HCT116 (cell line): ENCODE measurements at regions not wholly inside any gene's neighbourhood (a gene's known extent, or its start where the extent isn't known, plus 50 kb on each side); places are given as distances from the start of the nearest gene placed in this dataset.

Source experiments
- ATAC-seq: fragments of 200-7000 bp; cut with Tn5 transposase; 2 replicates; pipeline ENCODE4 v1.9.1; 2020; ENCODE audit warnings: mild to moderate bottlenecking, moderate library complexity
- BruUV-seq: library from RNA; stranded (reverse); fragments of 400-500 nt; replicated peaks from 2 replicates; lab custom pipeline; 2021; lab: Mats Ljungman, UMichigan
- CTCF ChIA-PET: fragments of 300-600 bp; sonication (Branson Sonifier 250); formaldehyde crosslinking; loops from one replicate; lab custom pipeline; 2021; ENCODE audit warnings: antibody characterized with exemption; lab: Charles Lee
- POLR2A ChIA-PET: fragments of 300-600, 350-600 bp; sonication (Branson Sonifier 250); formaldehyde crosslinking; loops from one replicate; lab custom pipeline; 2021; ENCODE audit warnings: antibody characterized with exemption; lab: Charles Lee
- RAD21 ChIA-PET, 2 experiments: fragments of 300-600 bp; sonication (Branson Sonifier 250); formaldehyde crosslinking; loops; one replicate each; lab custom pipeline; 2023; ENCODE audit warnings: low total read pairs in 2 of 2; ENCODE audit not compliant: uncharacterized antibody in 2 of 2, unreplicated experiment in 2 of 2, low non-redundant PET in 1 of 2; lab: Charles Lee
- DNase-seq: peaks from one replicate; pipeline ENCODE4 v3.0.0-alpha.2; 2010; ENCODE audit warnings: low read depth, low spot score
- H2AFZ ChIP-seq: fragments of 200-600 bp; shearing (Covaris generic), sonication (generic); 2 replicates; pipeline ENCODE4 v1.6.1; 2017; ENCODE audit warnings: low read depth, mixed run types, mixed read lengths, antibody characterized with exemption, low read length; ENCODE audit not compliant: poor library complexity, severe bottlenecking
- H3K27ac ChIP-seq: 2 replicates; pipeline ENCODE4 v1.5.1; 2012; ENCODE audit warnings: low read depth, low read length
- H3K27me3 ChIP-seq: fragments of 200-600 bp; sonication (generic); 2 replicates; pipeline ENCODE4 v1.6.1; 2016; ENCODE audit warnings: mixed run types, low read length, mixed read lengths; ENCODE audit not compliant: insufficient read depth
- H3K36me3 ChIP-seq, 2 experiments: fragments of 200-500 bp in 1 of 2; fragments of 200-600 bp in 1 of 2; sonication (Bioruptor generic) in 1 of 2; sonication (generic) in 1 of 2; 2 replicates each; pipeline versions ENCODE4 v1.5.1 to v1.6.1; 2014 to 2016; ENCODE audit warnings: low read length in 2 of 2, inconsistent platforms in 1 of 2, mixed read lengths in 1 of 2, mixed run types in 1 of 2; ENCODE audit not compliant: insufficient read depth in 2 of 2, control insufficient read depth in 1 of 2
- H3K4me1 ChIP-seq, 2 experiments: fragments of 200-600 bp in 1 of 2; sonication (generic) in 1 of 2; 2 replicates each; pipeline versions ENCODE4 v1.5.1 to v1.6.1; 2012 to 2017; ENCODE audit warnings: low read length in 2 of 2, inconsistent platforms in 1 of 2, mild to moderate bottlenecking in 1 of 2, mixed read lengths in 1 of 2, mixed run types in 1 of 2, moderate library complexity in 1 of 2; ENCODE audit not compliant: insufficient read depth in 2 of 2, control insufficient read depth in 1 of 2
- H3K4me2 ChIP-seq: fragments of 200-600 bp; sonication (generic); 2 replicates; pipeline ENCODE4 v1.6.1; 2017; ENCODE audit warnings: mixed run types, low read length, mixed read lengths
- H3K4me3 ChIP-seq, 2 experiments: fragments of 200-600 bp in 1 of 2; sonication (generic) in 1 of 2; replicated peaks in 1 of 2; 2 replicates each; pipeline ENCODE4 v1.5.1; 2011 to 2016; ENCODE audit warnings: low read length in 2 of 2, control low read depth in 1 of 2, low read depth in 1 of 2, mild to moderate bottlenecking in 1 of 2, mixed read lengths in 1 of 2, mixed run types in 1 of 2
- H3K79me2 ChIP-seq: fragments of 200-600 bp; sonication (generic); 2 replicates; pipeline ENCODE4 v1.6.1; 2017; ENCODE audit warnings: mild to moderate bottlenecking, mixed run types, low read length, moderate library complexity, mixed read lengths; ENCODE audit not compliant: insufficient read depth
- H3K9ac ChIP-seq: fragments of 200-600 bp; sonication (generic); 2 replicates; pipeline ENCODE4 v1.6.1; 2016; ENCODE audit warnings: low read length, mixed read lengths
- H3K9me2 ChIP-seq: fragments of 200-600 bp; sonication (generic), shearing (Covaris generic); 2 replicates; pipeline ENCODE4 v1.6.1; 2017; ENCODE audit warnings: mixed run types, mild to moderate bottlenecking, moderate library complexity; ENCODE audit not compliant: insufficient read depth
- H3K9me3 ChIP-seq, 2 experiments: fragments of 200-500 bp in 1 of 2; fragments of 200-600 bp in 1 of 2; sonication (Bioruptor generic) in 1 of 2; sonication (generic) in 1 of 2; 2 replicates each; pipeline ENCODE4 v1.6.1; 2014 to 2017; ENCODE audit warnings: low read length in 2 of 2, mixed read lengths in 2 of 2, inconsistent platforms in 1 of 2, low read depth in 1 of 2, mild to moderate bottlenecking in 1 of 2, mixed run types in 1 of 2, moderate library complexity in 1 of 2; ENCODE audit not compliant: control insufficient read depth in 1 of 2, insufficient read depth in 1 of 2
- H4K20me1 ChIP-seq: fragments of 200-600 bp; sonication (generic), shearing (Covaris generic); 2 replicates; pipeline ENCODE4 v1.6.1; 2017; ENCODE audit warnings: mixed run types, mild to moderate bottlenecking, moderate library complexity; ENCODE audit not compliant: insufficient read depth
- CBX3 ChIP-seq: IDR thresholded peaks from 2 replicates; pipeline ENCODE4 v1.6.1; 2012; ENCODE audit warnings: low read depth
- EGR1 ChIP-seq: IDR thresholded peaks from 2 replicates; pipeline ENCODE4 v1.6.1; 2012; ENCODE audit warnings: low read depth
- ELF1 ChIP-seq: IDR thresholded peaks from 2 replicates; pipeline ENCODE4 v1.6.1; 2012; ENCODE audit warnings: low read depth, borderline replicate concordance
- EZH2 ChIP-seq: fragments of 200-600 bp; sonication (generic); IDR thresholded peaks from 2 replicates; pipeline ENCODE4 v1.6.1; 2017; ENCODE audit warnings: antibody characterized with exemption, mixed run types
- EZH2phosphoT487 ChIP-seq: fragments of 200-600 bp; IDR thresholded peaks from 2 replicates; pipeline ENCODE4 v1.6.1; 2018; ENCODE audit warnings: antibody characterized with exemption, borderline replicate concordance
- FOSL1 ChIP-seq: IDR thresholded peaks from 2 replicates; pipeline ENCODE4 v1.6.1; 2012; ENCODE audit warnings: low read depth
- JUND ChIP-seq: IDR thresholded peaks from 2 replicates; pipeline ENCODE4 v1.6.1; 2012
- POLR2A ChIP-seq: IDR thresholded peaks from 2 replicates; pipeline ENCODE4 v1.7.0; 2011; ENCODE audit warnings: borderline replicate concordance; ENCODE audit not compliant: insufficient read depth, insufficient read length; ENCODE audit errors: extremely low read depth
- POLR2AphosphoS5 ChIP-seq: IDR thresholded peaks from 2 replicates; pipeline ENCODE4 v1.6.1; 2011; ENCODE audit warnings: mild to moderate bottlenecking, low read depth, low read length, moderate library complexity
- REST ChIP-seq: IDR thresholded peaks from 2 replicates; pipeline ENCODE4 v1.6.1; 2012; ENCODE audit warnings: low read depth
- SIN3A ChIP-seq: IDR thresholded peaks from 2 replicates; pipeline ENCODE4 v1.6.1; 2012; ENCODE audit warnings: low read depth
- SRF ChIP-seq: IDR thresholded peaks from 2 replicates; pipeline ENCODE4 v1.6.1; 2012; ENCODE audit warnings: low read depth
- TCF7L2 ChIP-seq: IDR thresholded peaks from 2 replicates; pipeline ENCODE4 v1.7.0; 2011; ENCODE audit warnings: borderline replicate concordance, inconsistent platforms; ENCODE audit not compliant: insufficient read depth, insufficient read length; ENCODE audit errors: extremely low read depth
- YY1 ChIP-seq: IDR thresholded peaks from 2 replicates; pipeline ENCODE4 v1.6.1; 2011; ENCODE audit warnings: low read length, low read depth, moderate library complexity, mild to moderate bottlenecking; ENCODE audit not compliant: insufficient replicate concordance; ENCODE audit errors: extremely low read depth
- ZFX ChIP-seq: fragments of 450-650 bp; IDR thresholded peaks from 2 replicates; pipeline ENCODE4 v1.6.1; 2017
- ZNF274 ChIP-seq: fragments of 200-500 bp; sonication (Bioruptor generic); IDR thresholded peaks from 2 replicates; pipeline ENCODE4 v1.6.1; 2014; ENCODE audit warnings: mild to moderate bottlenecking, low read depth, low read length, inconsistent platforms
- intact Hi-C: fragments of 100-400 bp; cut with micrococcal nuclease; formaldehyde crosslinking; loops from 2 replicates; pipeline ENCODE4 v1.10.0; 2022
- TF ChIP-seq, protein P1 (sequence below): IDR thresholded peaks from 2 replicates; pipeline ENCODE4 v1.6.1; 2011; ENCODE audit warnings: mild to moderate bottlenecking, low read length, moderate library complexity; ENCODE audit not compliant: insufficient replicate concordance; ENCODE audit errors: extremely low read depth
- TF ChIP-seq, protein P2 (sequence below), 3 experiments: fragments of 200-600 bp in 1 of 3; sonication (generic) in 1 of 3; IDR thresholded peaks in 2 of 3; conservative IDR thresholded peaks in 1 of 3; 2 replicates each; pipeline ENCODE4 v1.5.1; 2012 to 2017; ENCODE audit warnings: low read depth in 2 of 3, low read length in 2 of 3, antibody characterized with exemption in 1 of 3, borderline replicate concordance in 1 of 3, control low read depth in 1 of 3, mild to moderate bottlenecking in 1 of 3, mixed read lengths in 1 of 3, mixed run types in 1 of 3, moderate library complexity in 1 of 3; ENCODE audit not compliant: insufficient read depth in 1 of 3
- TF ChIP-seq, protein P3 (sequence below): IDR thresholded peaks from 2 replicates; pipeline ENCODE4 v1.6.1; 2012

DNA sequence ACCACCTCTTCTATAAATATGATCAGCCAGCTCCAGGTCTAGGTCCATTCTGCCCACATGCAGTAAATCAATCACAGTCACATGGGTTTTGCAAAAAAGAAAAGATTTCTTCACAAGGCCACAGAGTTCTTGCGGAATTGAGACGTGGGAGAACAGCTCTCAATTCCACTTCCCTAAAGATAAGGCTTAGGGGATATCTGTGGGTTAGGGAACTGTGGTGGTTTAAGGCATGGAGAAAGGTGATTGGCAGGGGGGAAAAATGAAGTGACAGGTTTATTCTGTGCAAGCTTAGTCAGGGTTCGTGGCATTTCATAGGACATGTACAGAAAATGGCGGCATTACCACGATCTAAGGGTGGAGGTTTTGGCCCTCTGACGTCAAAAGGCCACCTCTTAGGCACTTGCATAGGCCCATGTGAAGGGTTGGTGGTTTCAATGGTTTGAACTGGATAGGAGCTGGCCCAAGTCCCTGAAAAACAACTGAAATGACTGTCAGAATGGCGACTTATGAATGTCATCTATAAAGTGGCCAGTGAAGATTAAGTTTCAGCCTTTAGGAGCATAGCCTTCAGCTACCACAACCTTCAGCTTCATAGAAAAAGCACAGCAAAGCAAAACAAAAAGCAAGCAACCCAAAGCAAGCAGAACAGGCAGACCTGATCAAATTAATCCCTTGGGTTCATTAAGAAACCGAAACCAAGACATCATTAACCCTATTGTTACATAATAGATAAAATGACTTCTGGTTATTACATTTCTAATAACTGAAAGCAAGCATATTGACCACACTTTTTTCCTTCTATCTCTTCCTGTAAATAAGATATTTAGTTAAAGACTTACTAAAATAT lies 289.8 kb upstream of the SFRP2 start:
- H2AFZ ChIP-seq = no peak overlapping the region
- H3K27me3 ChIP-seq = no peaks in the 10 kb centered on the region
- DNase-seq (no peak), ATAC-seq (no peak)
- no peaks in the 10 kb centered on the region for H3K79me2 ChIP-seq
- H3K4me3 ChIP-seq = no peak overlapping the region
- TF ChIP-seq TCF7L2 (no peak), REST (no peak), ZNF274 (no peak), EZH2 (no peak), CBX3 (no peak), ELF1 (no peak), YY1 (no peak), SIN3A (no peak), POLR2AphosphoS5 (no peak), FOSL1 (no peak), JUND (no peak), POLR2A (no peak), EGR1 (no peak), SRF (no peak), EZH2phosphoT487 (no peak), ZFX (no peak)
- TF ChIP-seq, protein P1, sequence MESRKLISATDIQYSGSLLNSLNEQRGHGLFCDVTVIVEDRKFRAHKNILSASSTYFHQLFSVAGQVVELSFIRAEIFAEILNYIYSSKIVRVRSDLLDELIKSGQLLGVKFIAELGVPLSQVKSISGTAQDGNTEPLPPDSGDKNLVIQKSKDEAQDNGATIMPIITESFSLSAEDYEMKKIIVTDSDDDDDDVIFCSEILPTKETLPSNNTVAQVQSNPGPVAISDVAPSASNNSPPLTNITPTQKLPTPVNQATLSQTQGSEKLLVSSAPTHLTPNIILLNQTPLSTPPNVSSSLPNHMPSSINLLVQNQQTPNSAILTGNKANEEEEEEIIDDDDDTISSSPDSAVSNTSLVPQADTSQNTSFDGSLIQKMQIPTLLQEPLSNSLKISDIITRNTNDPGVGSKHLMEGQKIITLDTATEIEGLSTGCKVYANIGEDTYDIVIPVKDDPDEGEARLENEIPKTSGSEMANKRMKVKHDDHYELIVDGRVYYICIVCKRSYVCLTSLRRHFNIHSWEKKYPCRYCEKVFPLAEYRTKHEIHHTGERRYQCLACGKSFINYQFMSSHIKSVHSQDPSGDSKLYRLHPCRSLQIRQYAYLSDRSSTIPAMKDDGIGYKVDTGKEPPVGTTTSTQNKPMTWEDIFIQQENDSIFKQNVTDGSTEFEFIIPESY = no peak
- TF ChIP-seq, protein P2, sequence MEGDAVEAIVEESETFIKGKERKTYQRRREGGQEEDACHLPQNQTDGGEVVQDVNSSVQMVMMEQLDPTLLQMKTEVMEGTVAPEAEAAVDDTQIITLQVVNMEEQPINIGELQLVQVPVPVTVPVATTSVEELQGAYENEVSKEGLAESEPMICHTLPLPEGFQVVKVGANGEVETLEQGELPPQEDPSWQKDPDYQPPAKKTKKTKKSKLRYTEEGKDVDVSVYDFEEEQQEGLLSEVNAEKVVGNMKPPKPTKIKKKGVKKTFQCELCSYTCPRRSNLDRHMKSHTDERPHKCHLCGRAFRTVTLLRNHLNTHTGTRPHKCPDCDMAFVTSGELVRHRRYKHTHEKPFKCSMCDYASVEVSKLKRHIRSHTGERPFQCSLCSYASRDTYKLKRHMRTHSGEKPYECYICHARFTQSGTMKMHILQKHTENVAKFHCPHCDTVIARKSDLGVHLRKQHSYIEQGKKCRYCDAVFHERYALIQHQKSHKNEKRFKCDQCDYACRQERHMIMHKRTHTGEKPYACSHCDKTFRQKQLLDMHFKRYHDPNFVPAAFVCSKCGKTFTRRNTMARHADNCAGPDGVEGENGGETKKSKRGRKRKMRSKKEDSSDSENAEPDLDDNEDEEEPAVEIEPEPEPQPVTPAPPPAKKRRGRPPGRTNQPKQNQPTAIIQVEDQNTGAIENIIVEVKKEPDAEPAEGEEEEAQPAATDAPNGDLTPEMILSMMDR (IDR thresholded peaks at IDR 0.05 in 2 of 3, conservative IDR thresholded peaks at IDR 0.05 in 1 of 3; ENCODE audit: borderline replicate concordance in 1 of 3, insufficient read depth in 1 of 3, low read depth in 2 of 3, low read length in 2 of 3) = no peak
- TF ChIP-seq, protein P3, sequence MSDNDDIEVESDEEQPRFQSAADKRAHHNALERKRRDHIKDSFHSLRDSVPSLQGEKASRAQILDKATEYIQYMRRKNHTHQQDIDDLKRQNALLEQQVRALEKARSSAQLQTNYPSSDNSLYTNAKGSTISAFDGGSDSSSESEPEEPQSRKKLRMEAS = no peak
- H3K9me2 ChIP-seq = no peaks in the 10 kb centered on the region
- no TSS peak for BruUV-seq
- H3K9ac ChIP-seq = no peak overlapping the region
- RAD21 ChIA-PET = no interaction called here
- H4K20me1 ChIP-seq = no peaks in the 10 kb centered on the region
- peaks cover 0 to 5% of the 10 kb centered on the region in 2 experiments; a peak in 1 of 4 replicates for H3K4me1 ChIP-seq
- no peak overlapping the region for H3K27ac ChIP-seq
- H3K36me3 ChIP-seq = no peaks in the 10 kb centered on the region
- no peak overlapping the region for H3K4me2 ChIP-seq
- CTCF ChIA-PET = no interaction called here
- POLR2A ChIA-PET = no interaction called here
- H3K9me3 ChIP-seq = no peaks in the 10 kb centered on the region
- intact Hi-C loops = loop anchor here (10.0 kb wide), 1 partner anchor 426 kb away; no protein-coding TSS in a partner anchor
